ENCODE measurements at regions not wholly inside any gene's neighbourhood (a gene's known extent, or its start where the extent isn't known, plus 50 kb on each side); places are given as distances from the start of the nearest gene placed in this dataset.

- DNase-seq (ENCODE audit: low read depth), result no peak
These were observed 147.0 kb upstream of the THRB start for GRCh38 chr3:24641628-24642027.

GRCh38 chr3:24645047-24645446, 150.4 kb upstream of the THRB start:
- DNase-seq (ENCODE audit: low read depth), result no peak

- DNase-seq (ENCODE audit: low read depth), result no peak
These were observed 152.1 kb upstream of the THRB start for GRCh38 chr3:24646790-24647189.

GRCh38 chr3:24648063-24648462, 153.4 kb upstream of the THRB start:
- no peak for DNase-seq (ENCODE audit: low read depth)

- no peak for DNase-seq (ENCODE audit: low read depth)
These were observed 156.2 kb upstream of the THRB start for GRCh38 chr3:24650839-24651238.

- DNase-seq (ENCODE audit: low read depth), result no peak
These were observed 163.3 kb upstream of the THRB start for GRCh38 chr3:24657870-24658510.

GRCh38 chr3:24661175-24661584, 166.5 kb upstream of the THRB start:
- no peak for DNase-seq (ENCODE audit: low read depth)

GRCh38 chr3:24662449-24663345, 168.0 kb upstream of the THRB start:
- no peak for DNase-seq (ENCODE audit: low read depth)

GRCh38 chr3:24663406-24663805, 168.8 kb upstream of the THRB start:
- no peak for DNase-seq (ENCODE audit: low read depth)

- no peak for DNase-seq (ENCODE audit: low read depth)
These were observed 173.4 kb upstream of the THRB start for GRCh38 chr3:24668039-24668438.

- no peak for DNase-seq (ENCODE audit: low read depth)
These were observed 176.2 kb upstream of the THRB start for GRCh38 chr3:24670871-24671270.

GRCh38 chr3:24673596-24673995, 178.9 kb upstream of the THRB start:
- DNase-seq (ENCODE audit: low read depth), result no peak

- DNase-seq (ENCODE audit: low read depth), result no peak
These were observed 179.6 kb upstream of the THRB start for GRCh38 chr3:24674261-24674660.

GRCh38 chr3:24678021-24678420, 183.4 kb upstream of the THRB start:
- no peak for DNase-seq (ENCODE audit: low read depth)

- peak; percentile 5 for DNase-seq (ENCODE audit: low read depth)
These were observed 183.8 kb upstream of the THRB start for GRCh38 chr3:24678421-24678865.

GRCh38 chr3:24679429-24679828, 184.8 kb upstream of the THRB start:
- no peak for DNase-seq (ENCODE audit: low read depth)

GRCh38 chr3:24680214-24680967, 185.7 kb upstream of the THRB start:
- DNase-seq (ENCODE audit: low read depth), result peak; percentile 15

GRCh38 chr3:24682141-24682547, 187.5 kb upstream of the THRB start:
- DNase-seq (ENCODE audit: low read depth), result no peak

GRCh38 chr3:24683090-24683489, 188.4 kb upstream of the THRB start:
- DNase-seq (ENCODE audit: low read depth), result no peak

GRCh38 chr3:24683633-24684384, 189.2 kb upstream of the THRB start:
- DNase-seq (ENCODE audit: low read depth), result no peak

GRCh38 chr3:24684506-24685023, 189.9 kb upstream of the THRB start:
- no peak for DNase-seq (ENCODE audit: low read depth)

- no peak for DNase-seq (ENCODE audit: low read depth)
These were observed 192.2 kb upstream of the THRB start for GRCh38 chr3:24686808-24687207.
